H7 (cell line): ENCODE measurements at regions not wholly inside any gene's neighbourhood (a gene's known extent, or its start where the extent isn't known, plus 50 kb on each side); places are given as distances from the start of the nearest gene placed in this dataset.
"Not testable (repeated sequence)": the region's sequence is repeated elsewhere in the genome, so short reads cannot be mapped to it uniquely, and the experiment has no call there.

Experiments
- DNase-seq: peaks from one replicate; pipeline ENCODE4 v3.0.0; 2012
- H3K27me3 ChIP-seq: 2 replicates; pipeline ENCODE4 v1.6.0; 2011; ENCODE audit warnings: mild to moderate bottlenecking, low read length; ENCODE audit not compliant: control insufficient read depth, insufficient read depth
- H3K36me3 ChIP-seq: replicated peaks from 2 replicates; pipeline ENCODE4 v1.5.1; 2011; ENCODE audit warnings: low read length; ENCODE audit not compliant: control insufficient read depth, insufficient read depth
- H3K4me3 ChIP-seq: 2 replicates; pipeline ENCODE4 v1.5.1; 2011; ENCODE audit warnings: low read depth, mild to moderate bottlenecking, control low read depth, low read length, moderate library complexity; ENCODE audit not compliant: insufficient read depth

GRCh38 chr7:16098585-16099179, 322.7 kb downstream of the CRPPA start:
- Histone ChIP-seq H3K36me3 (no peaks in the 10 kb centered on the region), H3K27me3 (no peaks in the 10 kb centered on the region)
- peak; percentile 20 for DNase-seq

GRCh38 chr7:16098058-16098457, 323.3 kb downstream of the CRPPA start:
- Histone ChIP-seq H3K4me3 (no peak overlapping the region), H3K27me3 (no peaks in the 10 kb centered on the region), H3K36me3 (no peaks in the 10 kb centered on the region)
- DNase-seq = no peak

More at GRCh38 chr7:16098585-16099179, 322.7 kb downstream of the CRPPA start:
- H3K4me3 ChIP-seq = no peak overlapping the region

GRCh38 chr7:16095171-16095950, 326.0 kb downstream of the CRPPA start:
- no peaks in the 10 kb centered on the region for H3K27me3 ChIP-seq
- H3K36me3 ChIP-seq = no peaks in the 10 kb centered on the region
- DNase-seq = no peak
- no peak overlapping the region for H3K4me3 ChIP-seq

DNA sequence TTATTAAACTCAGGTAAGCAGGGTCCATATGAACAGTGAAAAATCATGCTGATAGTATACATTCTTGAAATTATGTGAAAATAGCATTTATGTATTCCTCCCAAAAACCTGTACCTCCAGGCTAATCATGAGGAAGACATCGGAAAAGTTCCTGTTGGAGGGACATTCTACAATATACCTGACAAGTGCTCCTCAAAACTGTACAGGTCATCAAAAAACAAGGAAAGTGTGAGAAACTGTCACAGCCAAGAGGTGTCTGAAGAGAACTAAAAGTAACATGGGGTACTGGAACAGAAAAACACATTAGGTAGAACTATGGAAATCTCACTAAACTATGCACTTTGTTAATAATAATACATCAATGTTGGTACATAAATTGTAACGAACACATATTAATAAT, 326.7 kb downstream of the CRPPA start:
- DNase-seq = no peak
- Histone ChIP-seq H3K36me3 (no peaks in the 10 kb centered on the region), H3K4me3 (no peak overlapping the region), H3K27me3 (no peaks in the 10 kb centered on the region)

GRCh38 chr7:16092711-16093110, 328.6 kb downstream of the CRPPA start:
- no peaks in the 10 kb centered on the region for H3K36me3 ChIP-seq
- no peak for DNase-seq
- H3K27me3 ChIP-seq = no peaks in the 10 kb centered on the region
- H3K4me3 ChIP-seq = no peak overlapping the region

GRCh38 chr7:16091701-16092310, 329.5 kb downstream of the CRPPA start:
- no peak for DNase-seq
- Histone ChIP-seq H3K27me3 (no peaks in the 10 kb centered on the region), H3K4me3 (no peak overlapping the region), H3K36me3 (no peaks in the 10 kb centered on the region)

- DNase-seq = no peak
- H3K36me3 ChIP-seq = no peaks in the 10 kb centered on the region
- H3K4me3 ChIP-seq = no peak overlapping the region
- H3K27me3 ChIP-seq = no peaks in the 10 kb centered on the region
Observed at GRCh38 chr7:16089801-16090200, 331.5 kb downstream of the CRPPA start.

GRCh38 chr7:16089191-16089590, 332.1 kb downstream of the CRPPA start:
- no peak for DNase-seq
- Histone ChIP-seq H3K36me3 (no peaks in the 10 kb centered on the region), H3K4me3 (no peak overlapping the region)

DNA sequence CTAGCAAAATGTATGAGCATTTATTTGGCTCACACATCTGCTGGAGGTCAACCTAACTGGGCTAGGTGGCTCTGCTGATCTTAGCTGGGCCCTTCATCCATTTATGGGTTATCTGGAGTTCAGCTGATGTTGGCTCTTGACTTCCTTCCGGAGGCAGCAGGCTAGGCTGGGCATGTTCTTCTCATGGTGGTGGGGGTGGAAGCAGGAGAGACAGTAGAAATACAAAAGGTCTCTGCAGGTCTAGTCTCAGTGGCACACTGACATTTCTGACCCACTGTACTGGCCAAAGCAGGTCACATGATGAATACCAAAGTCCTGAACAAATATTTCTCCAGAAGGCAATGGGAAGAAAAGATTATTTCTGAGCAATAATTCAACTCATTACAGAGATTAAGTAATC, 334.6 kb downstream of the CRPPA start:
- DNase-seq = no peak
- Histone ChIP-seq H3K4me3 (no peak overlapping the region), H3K27me3 (no peaks in the 10 kb centered on the region), H3K36me3 (no peaks in the 10 kb centered on the region)

More at GRCh38 chr7:16089191-16089590, 332.1 kb downstream of the CRPPA start:
- no peaks in the 10 kb centered on the region for H3K27me3 ChIP-seq

DNA sequence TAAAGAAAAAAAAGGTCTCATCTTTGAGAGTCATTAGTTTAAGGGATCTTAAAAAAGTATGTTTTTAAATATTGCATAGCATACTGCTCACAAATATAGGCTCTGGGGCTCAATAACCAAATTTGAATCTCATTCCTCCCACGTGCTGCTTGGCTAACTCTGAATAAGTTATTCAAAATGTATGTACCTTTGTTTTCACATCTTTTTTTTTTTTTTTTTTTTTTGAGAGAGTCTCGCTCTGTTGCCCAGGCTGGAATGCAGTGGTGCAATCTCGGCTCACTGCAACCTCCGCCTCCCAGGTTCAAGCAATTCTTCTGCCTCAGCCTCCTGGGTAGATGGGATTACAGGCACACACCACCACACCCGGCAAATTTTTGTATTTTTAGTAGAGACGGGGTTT, 335.6 kb downstream of the CRPPA start:
- DNase-seq, H3K27me3 ChIP-seq, H3K36me3 ChIP-seq, H3K4me3 ChIP-seq: not testable (repeated sequence)

DNA sequence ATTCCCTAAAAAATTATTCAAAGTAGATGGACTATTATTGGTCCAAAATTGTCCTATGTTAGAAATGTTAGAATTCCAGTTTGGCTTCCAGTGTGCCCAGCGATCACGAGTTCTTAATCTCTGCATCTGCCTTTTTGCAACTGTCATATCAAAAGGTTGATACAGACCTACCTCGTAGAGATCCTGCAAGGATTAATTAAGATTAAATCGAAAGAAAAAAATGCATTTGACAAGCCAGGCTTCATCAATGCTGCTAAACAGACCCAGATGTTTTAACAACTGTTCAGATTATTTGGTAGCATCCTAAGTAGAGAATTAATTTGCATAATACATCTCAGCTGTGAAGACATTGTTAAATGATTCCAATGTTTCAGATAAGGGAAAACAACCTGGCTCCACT, 336.5 kb downstream of the CRPPA start:
- Histone ChIP-seq H3K36me3 (no peaks in the 10 kb centered on the region), H3K27me3 (no peaks in the 10 kb centered on the region), H3K4me3 (no peak overlapping the region)
- no peak for DNase-seq

DNA sequence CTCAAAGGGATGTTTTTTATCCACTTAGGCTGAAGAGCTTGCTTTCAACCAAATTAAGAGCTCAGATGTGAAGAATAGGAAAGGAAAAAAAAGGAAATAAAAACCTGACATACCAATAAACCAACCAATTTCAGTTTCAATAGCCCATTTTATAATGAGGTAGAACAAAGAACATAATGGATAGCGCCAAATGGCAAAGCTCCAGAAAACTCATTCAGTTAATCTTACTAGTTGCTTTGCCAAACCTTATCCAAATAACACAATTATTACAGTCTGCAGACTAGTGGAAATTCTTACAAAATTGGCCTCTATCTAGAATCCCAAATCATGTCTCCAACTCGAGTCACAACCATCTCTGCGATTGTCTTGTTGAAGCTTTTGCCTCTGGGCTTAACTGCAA, 337.0 kb downstream of the CRPPA start:
- no peak for DNase-seq
- Histone ChIP-seq H3K27me3 (no peaks in the 10 kb centered on the region), H3K4me3 (no peak overlapping the region), H3K36me3 (no peaks in the 10 kb centered on the region)

GRCh38 chr7:16083931-16084330, 337.4 kb downstream of the CRPPA start:
- no peak for DNase-seq

GRCh38 chr7:16080131-16080530, 341.2 kb downstream of the CRPPA start:
- no peak for DNase-seq
- no peak overlapping the region for H3K4me3 ChIP-seq
- no peaks in the 10 kb centered on the region for H3K36me3 ChIP-seq
- no peaks in the 10 kb centered on the region for H3K27me3 ChIP-seq

More at GRCh38 chr7:16083931-16084330, 337.4 kb downstream of the CRPPA start:
- Histone ChIP-seq H3K4me3 (no peak overlapping the region), H3K27me3 (no peaks in the 10 kb centered on the region), H3K36me3 (no peaks in the 10 kb centered on the region)

GRCh38 chr7:16079723-16080122, 341.6 kb downstream of the CRPPA start:
- no peak for DNase-seq
- no peaks in the 10 kb centered on the region for H3K27me3 ChIP-seq
- H3K4me3 ChIP-seq = no peak overlapping the region
- no peaks in the 10 kb centered on the region for H3K36me3 ChIP-seq
